Trophoblast cell (in vitro differentiated cells and primary cell): ENCODE measurements at regions not wholly inside any gene's neighbourhood (a gene's known extent, or its start where the extent isn't known, plus 50 kb on each side); places are given as distances from the start of the nearest gene placed in this dataset.

ENCODE experiments used
- DNase-seq, 2 donors: peaks; one replicate each; pipeline ENCODE4 v3.0.0-alpha.2; 2016
- H2AFZ ChIP-seq: 2 replicates; pipeline ENCODE4 v1.6.1; 2013; ENCODE audit warnings: low read length, moderate library complexity, mild to moderate bottlenecking; ENCODE audit not compliant: insufficient read depth, poor library complexity
- H2AK5ac ChIP-seq: 2 replicates; pipeline ENCODE4 v1.6.1; 2013; ENCODE audit warnings: mild to moderate bottlenecking, low read length
- H2BK120ac ChIP-seq: 2 replicates; pipeline ENCODE4 v1.6.1; 2013; ENCODE audit warnings: low read length, mild to moderate bottlenecking, moderate library complexity; ENCODE audit not compliant: insufficient read depth, poor library complexity
- H2BK12ac ChIP-seq: 2 replicates; pipeline ENCODE4 v1.6.1; 2013; ENCODE audit warnings: mild to moderate bottlenecking, low read length, moderate library complexity
- H2BK5ac ChIP-seq: 2 replicates; pipeline ENCODE4 v1.6.1; 2013; ENCODE audit warnings: low read length, low read depth, moderate library complexity, mild to moderate bottlenecking; ENCODE audit not compliant: poor library complexity
- H3K14ac ChIP-seq: 2 replicates; pipeline ENCODE4 v1.6.1; 2013; ENCODE audit warnings: mild to moderate bottlenecking, low read length
- H3K18ac ChIP-seq: 2 replicates; pipeline ENCODE4 v1.6.1; 2013; ENCODE audit warnings: mild to moderate bottlenecking, low read length
- H3K23ac ChIP-seq: 2 replicates; pipeline ENCODE4 v1.6.1; 2013; ENCODE audit warnings: low read length
- H3K27ac ChIP-seq: 2 replicates; pipeline ENCODE4 v1.5.1; 2013; ENCODE audit warnings: low read depth, mild to moderate bottlenecking, inconsistent platforms, low read length, moderate library complexity
- H3K27me3 ChIP-seq: 2 replicates; pipeline ENCODE4 v1.6.1; 2013; ENCODE audit warnings: inconsistent platforms, mild to moderate bottlenecking, low read length, moderate library complexity; ENCODE audit not compliant: insufficient read depth
- H3K36me3 ChIP-seq, 2 experiments: 1 replicate in 1 of 2; 2 replicates in 1 of 2; pipeline ENCODE4 v1.6.1; 2013; ENCODE audit warnings: low read length in 2 of 2, mild to moderate bottlenecking in 2 of 2, moderate library complexity in 1 of 2; ENCODE audit not compliant: insufficient read depth in 2 of 2, control insufficient read depth in 1 of 2
- H3K4ac ChIP-seq: 2 replicates; pipeline ENCODE4 v1.6.1; 2013; ENCODE audit warnings: low read depth, mild to moderate bottlenecking, low read length, moderate library complexity
- H3K4me1 ChIP-seq, 2 experiments: 1 replicate in 1 of 2; 2 replicates in 1 of 2; pipeline ENCODE4 v1.6.1; 2013; ENCODE audit warnings: low read length in 2 of 2, mild to moderate bottlenecking in 2 of 2, moderate library complexity in 1 of 2; ENCODE audit not compliant: insufficient read depth in 2 of 2, control insufficient read depth in 1 of 2
- H3K4me2 ChIP-seq: 2 replicates; pipeline ENCODE4 v1.6.1; 2013; ENCODE audit warnings: inconsistent platforms, mild to moderate bottlenecking, low read length, moderate library complexity
- H3K4me3 ChIP-seq: 2 replicates; pipeline ENCODE4 v1.5.1; 2013; ENCODE audit warnings: mild to moderate bottlenecking, low read depth, low read length, inconsistent platforms
- H3K79me1 ChIP-seq: one replicate; pipeline ENCODE4 v1.6.1; 2013; ENCODE audit warnings: low read length
- H3K79me2 ChIP-seq: 2 replicates; pipeline ENCODE4 v1.6.1; 2013; ENCODE audit warnings: low read length, mild to moderate bottlenecking; ENCODE audit not compliant: control insufficient read depth, insufficient read depth, poor library complexity
- H3K9ac ChIP-seq: 2 replicates; pipeline ENCODE4 v1.6.1; 2013; ENCODE audit warnings: mild to moderate bottlenecking, low read length
- H3K9me3 ChIP-seq: 2 replicates; pipeline ENCODE4 v1.6.1; 2013; ENCODE audit warnings: low read depth, mild to moderate bottlenecking, control low read depth, inconsistent platforms, low read length; ENCODE audit not compliant: insufficient read depth
- H4K12ac ChIP-seq: 2 replicates; pipeline ENCODE4 v1.6.1; 2013; ENCODE audit warnings: low read depth, mild to moderate bottlenecking, low read length, moderate library complexity
- H4K8ac ChIP-seq: 2 replicates; pipeline ENCODE4 v1.6.1; 2013; ENCODE audit warnings: low read depth, mild to moderate bottlenecking, low read length, moderate library complexity
- H4K91ac ChIP-seq: one replicate; pipeline ENCODE4 v1.6.1; 2013; ENCODE audit warnings: low read depth, mild to moderate bottlenecking, low read length, moderate library complexity
- WGBS: extraction: QIAGEN DNeasy Blood & Tissue Kit; methylation state at CpG from one replicate; pipeline ENCODE4 v1.1.7; 2013; ENCODE audit warnings: missing lambda C conversion rate; ENCODE audit not compliant: insufficient read length, insufficient coverage; ENCODE audit errors: extremely low coverage; 5-methylcytosine and 5-hydroxymethylcytosine counted together

GRCh38 chr2:176733698-176734430, 464.6 kb downstream of the MTX2 start:
- H4K91ac ChIP-seq, result no peak overlapping the region
- no peak overlapping the region for H2BK120ac ChIP-seq

GRCh38 chr2:176734868-176735267, 465.6 kb downstream of the MTX2 start:
- Histone ChIP-seq H3K14ac (no peak overlapping the region), H4K12ac (no peak overlapping the region), H3K9ac (no peak overlapping the region), H3K27me3 (no peaks in the 10 kb centered on the region), H3K79me1 (no peaks in the 10 kb centered on the region), H3K18ac (no peak overlapping the region), H3K36me3 (no peaks in the 10 kb centered on the region), H2AK5ac (no peak overlapping the region), H3K4me3 (no peak overlapping the region), H3K4me2 (no peak overlapping the region), H3K23ac (no peak overlapping the region), H3K4me1 (no peaks in the 10 kb centered on the region), H4K91ac (no peak overlapping the region), H2BK12ac (no peak overlapping the region), H2AFZ (no peak overlapping the region), H3K27ac (no peak overlapping the region), H3K4ac (no peak overlapping the region), H2BK120ac (no peak overlapping the region), H2BK5ac (no peak overlapping the region), H3K9me3 (no peaks in the 10 kb centered on the region), H3K79me2 (no peaks in the 10 kb centered on the region), H4K8ac (no peak overlapping the region)
- no CpG with 5 or more reads among the region's 5 CpGs for WGBS
- DNase-seq, result no peak

More at GRCh38 chr2:176733698-176734430, 464.6 kb downstream of the MTX2 start:
- Histone ChIP-seq H3K36me3 (no peaks in the 10 kb centered on the region), H3K27me3 (no peaks in the 10 kb centered on the region), H3K79me2 (no peaks in the 10 kb centered on the region), H3K14ac (no peak overlapping the region), H3K4me2 (no peak overlapping the region), H4K8ac (no peak overlapping the region), H3K79me1 (no peaks in the 10 kb centered on the region), H3K9me3 (no peaks in the 10 kb centered on the region), H3K27ac (no peak overlapping the region), H3K23ac (no peak overlapping the region), H2BK5ac (no peak overlapping the region), H3K9ac (no peak overlapping the region), H4K12ac (no peak overlapping the region), H3K18ac (no peak overlapping the region), H2AFZ (no peak overlapping the region), H2AK5ac (no peak overlapping the region), H3K4me1 (no peaks in the 10 kb centered on the region), H3K4me3 (no peak overlapping the region), H2BK12ac (no peak overlapping the region), H3K4ac (no peak overlapping the region)
- no CpG with 5 or more reads among the region's 3 CpGs for WGBS
- no peak for DNase-seq

- no peaks in the 10 kb centered on the region for H3K36me3 ChIP-seq
- H3K4me1 ChIP-seq, result no peaks in the 10 kb centered on the region
- no peak overlapping the region for H4K91ac ChIP-seq
- no peak overlapping the region for H2BK12ac ChIP-seq
- H3K79me1 ChIP-seq, result no peaks in the 10 kb centered on the region
- no peak overlapping the region for H3K9ac ChIP-seq
- H3K4me2 ChIP-seq, result no peak overlapping the region
- DNase-seq, result no peak
- no peaks in the 10 kb centered on the region for H3K9me3 ChIP-seq
- no peak overlapping the region for H3K4ac ChIP-seq
- no peak overlapping the region for H3K4me3 ChIP-seq
- H2BK120ac ChIP-seq, result no peak overlapping the region
- WGBS, result no CpG with 5 or more reads among the region's 1 CpG
- no peak overlapping the region for H3K27ac ChIP-seq
- no peak overlapping the region for H2AFZ ChIP-seq
- no peak overlapping the region for H2BK5ac ChIP-seq
- H3K27me3 ChIP-seq, result no peaks in the 10 kb centered on the region
- H4K12ac ChIP-seq, result no peak overlapping the region
- no peaks in the 10 kb centered on the region for H3K79me2 ChIP-seq
- H3K14ac ChIP-seq, result no peak overlapping the region
- H3K23ac ChIP-seq, result no peak overlapping the region
- no peak overlapping the region for H2AK5ac ChIP-seq
- H3K18ac ChIP-seq, result no peak overlapping the region
- H4K8ac ChIP-seq, result no peak overlapping the region
Measured at GRCh38 chr2:176742271-176742670, 470.3 kb upstream of the HNRNPA3 start.

GRCh38 chr2:176743671-176744070, 468.9 kb upstream of the HNRNPA3 start:
- no peak overlapping the region for H3K14ac ChIP-seq
- H3K4me1 ChIP-seq, result no peaks in the 10 kb centered on the region
- H2BK120ac ChIP-seq, result no peak overlapping the region
- H3K18ac ChIP-seq, result no peak overlapping the region
- H3K4me2 ChIP-seq, result no peak overlapping the region
- H2AFZ ChIP-seq, result no peak overlapping the region
- H3K9me3 ChIP-seq, result no peaks in the 10 kb centered on the region
- H3K4me3 ChIP-seq, result no peak overlapping the region
- no peaks in the 10 kb centered on the region for H3K79me1 ChIP-seq
- WGBS, result no CpG with 5 or more reads among the region's 3 CpGs
- no peak overlapping the region for H4K8ac ChIP-seq
- no peaks in the 10 kb centered on the region for H3K27me3 ChIP-seq
- H3K79me2 ChIP-seq, result no peaks in the 10 kb centered on the region
- H3K36me3 ChIP-seq, result no peaks in the 10 kb centered on the region
- H3K9ac ChIP-seq, result no peak overlapping the region
- no peak overlapping the region for H2AK5ac ChIP-seq
- no peak overlapping the region for H3K27ac ChIP-seq
- H3K4ac ChIP-seq, result no peak overlapping the region
- no peak overlapping the region for H2BK5ac ChIP-seq
- DNase-seq, result no peak
- no peak overlapping the region for H3K23ac ChIP-seq
- no peak overlapping the region for H4K12ac ChIP-seq
- H2BK12ac ChIP-seq, result no peak overlapping the region
- no peak overlapping the region for H4K91ac ChIP-seq
